ENCODE measurements at regions not wholly inside any gene's neighbourhood (a gene's known extent, or its start where the extent isn't known, plus 50 kb on each side); places are given as distances from the start of the nearest gene placed in this dataset.

DNA sequence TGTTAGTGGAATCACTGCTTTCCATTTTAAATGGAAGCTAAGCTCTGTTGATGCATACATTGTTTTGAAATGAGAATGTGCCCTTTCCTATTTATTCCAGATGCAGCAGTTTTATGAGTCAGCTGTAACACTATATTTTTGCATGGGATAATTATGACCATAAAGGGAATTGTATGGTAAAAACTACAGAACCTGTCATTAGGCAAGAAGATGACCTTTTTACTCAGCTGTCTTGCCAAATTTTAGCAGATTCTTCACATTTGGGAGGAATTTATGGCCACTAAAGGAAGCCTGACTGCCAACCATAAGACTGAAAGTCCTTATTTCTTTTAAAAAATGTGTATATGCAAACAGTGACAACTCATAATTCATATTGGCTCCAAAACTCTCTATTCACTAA lies 356.3 kb upstream of the PRMT6 start:
- TF ChIP-seq, protein P1, sequence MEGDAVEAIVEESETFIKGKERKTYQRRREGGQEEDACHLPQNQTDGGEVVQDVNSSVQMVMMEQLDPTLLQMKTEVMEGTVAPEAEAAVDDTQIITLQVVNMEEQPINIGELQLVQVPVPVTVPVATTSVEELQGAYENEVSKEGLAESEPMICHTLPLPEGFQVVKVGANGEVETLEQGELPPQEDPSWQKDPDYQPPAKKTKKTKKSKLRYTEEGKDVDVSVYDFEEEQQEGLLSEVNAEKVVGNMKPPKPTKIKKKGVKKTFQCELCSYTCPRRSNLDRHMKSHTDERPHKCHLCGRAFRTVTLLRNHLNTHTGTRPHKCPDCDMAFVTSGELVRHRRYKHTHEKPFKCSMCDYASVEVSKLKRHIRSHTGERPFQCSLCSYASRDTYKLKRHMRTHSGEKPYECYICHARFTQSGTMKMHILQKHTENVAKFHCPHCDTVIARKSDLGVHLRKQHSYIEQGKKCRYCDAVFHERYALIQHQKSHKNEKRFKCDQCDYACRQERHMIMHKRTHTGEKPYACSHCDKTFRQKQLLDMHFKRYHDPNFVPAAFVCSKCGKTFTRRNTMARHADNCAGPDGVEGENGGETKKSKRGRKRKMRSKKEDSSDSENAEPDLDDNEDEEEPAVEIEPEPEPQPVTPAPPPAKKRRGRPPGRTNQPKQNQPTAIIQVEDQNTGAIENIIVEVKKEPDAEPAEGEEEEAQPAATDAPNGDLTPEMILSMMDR (IDR thresholded peaks at IDR 0.05 in 2 of 3, conservative IDR thresholded peaks at IDR 0.05 in 1 of 3; ENCODE audit: control insufficient read depth in 2 of 3, extremely low read depth in 1 of 3, insufficient read depth in 1 of 3, low read depth in 3 of 3, low read length in 3 of 3) = no peak
- TF ChIP-seq CEBPB (IDR thresholded peaks at IDR 0.05; ENCODE audit: borderline replicate concordance in 1 of 2, low read depth in 2 of 2, low read length in 2 of 2) (no peak), MXI1 (IDR thresholded peaks at IDR 0.05; ENCODE audit: low read depth, low read length) (no peak), POLR2A (IDR thresholded peaks at IDR 0.05; ENCODE audit: low read depth, low read length) (no peak)

Measured in GM12878 (cell line).